ENCODE measurements at regions not wholly inside any gene's neighbourhood (a gene's known extent, or its start where the extent isn't known, plus 50 kb on each side); places are given as distances from the start of the nearest gene placed in this dataset.

GRCh38 chr1:78334114-78334513 lies 156.7 kb upstream of the PTGFR start:
- TF ChIP-seq, protein P1, sequence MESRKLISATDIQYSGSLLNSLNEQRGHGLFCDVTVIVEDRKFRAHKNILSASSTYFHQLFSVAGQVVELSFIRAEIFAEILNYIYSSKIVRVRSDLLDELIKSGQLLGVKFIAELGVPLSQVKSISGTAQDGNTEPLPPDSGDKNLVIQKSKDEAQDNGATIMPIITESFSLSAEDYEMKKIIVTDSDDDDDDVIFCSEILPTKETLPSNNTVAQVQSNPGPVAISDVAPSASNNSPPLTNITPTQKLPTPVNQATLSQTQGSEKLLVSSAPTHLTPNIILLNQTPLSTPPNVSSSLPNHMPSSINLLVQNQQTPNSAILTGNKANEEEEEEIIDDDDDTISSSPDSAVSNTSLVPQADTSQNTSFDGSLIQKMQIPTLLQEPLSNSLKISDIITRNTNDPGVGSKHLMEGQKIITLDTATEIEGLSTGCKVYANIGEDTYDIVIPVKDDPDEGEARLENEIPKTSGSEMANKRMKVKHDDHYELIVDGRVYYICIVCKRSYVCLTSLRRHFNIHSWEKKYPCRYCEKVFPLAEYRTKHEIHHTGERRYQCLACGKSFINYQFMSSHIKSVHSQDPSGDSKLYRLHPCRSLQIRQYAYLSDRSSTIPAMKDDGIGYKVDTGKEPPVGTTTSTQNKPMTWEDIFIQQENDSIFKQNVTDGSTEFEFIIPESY (IDR thresholded peaks at IDR 0.05; ENCODE audit: extremely low read depth, insufficient replicate concordance, low read length), result no peak
- TF ChIP-seq, protein P2, sequence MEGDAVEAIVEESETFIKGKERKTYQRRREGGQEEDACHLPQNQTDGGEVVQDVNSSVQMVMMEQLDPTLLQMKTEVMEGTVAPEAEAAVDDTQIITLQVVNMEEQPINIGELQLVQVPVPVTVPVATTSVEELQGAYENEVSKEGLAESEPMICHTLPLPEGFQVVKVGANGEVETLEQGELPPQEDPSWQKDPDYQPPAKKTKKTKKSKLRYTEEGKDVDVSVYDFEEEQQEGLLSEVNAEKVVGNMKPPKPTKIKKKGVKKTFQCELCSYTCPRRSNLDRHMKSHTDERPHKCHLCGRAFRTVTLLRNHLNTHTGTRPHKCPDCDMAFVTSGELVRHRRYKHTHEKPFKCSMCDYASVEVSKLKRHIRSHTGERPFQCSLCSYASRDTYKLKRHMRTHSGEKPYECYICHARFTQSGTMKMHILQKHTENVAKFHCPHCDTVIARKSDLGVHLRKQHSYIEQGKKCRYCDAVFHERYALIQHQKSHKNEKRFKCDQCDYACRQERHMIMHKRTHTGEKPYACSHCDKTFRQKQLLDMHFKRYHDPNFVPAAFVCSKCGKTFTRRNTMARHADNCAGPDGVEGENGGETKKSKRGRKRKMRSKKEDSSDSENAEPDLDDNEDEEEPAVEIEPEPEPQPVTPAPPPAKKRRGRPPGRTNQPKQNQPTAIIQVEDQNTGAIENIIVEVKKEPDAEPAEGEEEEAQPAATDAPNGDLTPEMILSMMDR (IDR thresholded peaks at IDR 0.05 in 2 of 3, conservative IDR thresholded peaks at IDR 0.05 in 1 of 3; ENCODE audit: borderline replicate concordance in 1 of 3, insufficient read depth in 1 of 3, low read depth in 2 of 3, low read length in 2 of 3), result no peak
- TF ChIP-seq POLR2A (IDR thresholded peaks at IDR 0.05; ENCODE audit: borderline replicate concordance, extremely low read depth, insufficient read depth, insufficient read length) (no peak), CEBPB (IDR thresholded peaks at IDR 0.05; ENCODE audit: low read depth) (no peak), POLR2AphosphoS5 (IDR thresholded peaks at IDR 0.05; ENCODE audit: low read depth, low read length) (no peak), ZFX (IDR thresholded peaks at IDR 0.05) (no peak), ZNF274 (IDR thresholded peaks at IDR 0.05; ENCODE audit: low read depth, low read length) (no peak), EZH2 (IDR thresholded peaks at IDR 0.05) (no peak), ELF1 (IDR thresholded peaks at IDR 0.05; ENCODE audit: borderline replicate concordance, low read depth) (no peak), SRF (IDR thresholded peaks at IDR 0.05; ENCODE audit: low read depth) (no peak)
- TF ChIP-seq, protein P3, sequence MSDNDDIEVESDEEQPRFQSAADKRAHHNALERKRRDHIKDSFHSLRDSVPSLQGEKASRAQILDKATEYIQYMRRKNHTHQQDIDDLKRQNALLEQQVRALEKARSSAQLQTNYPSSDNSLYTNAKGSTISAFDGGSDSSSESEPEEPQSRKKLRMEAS (IDR thresholded peaks at IDR 0.05), result no peak

All from HCT116 (cell line).